ENCODE measurements at regions not wholly inside any gene's neighbourhood (a gene's known extent, or its start where the extent isn't known, plus 50 kb on each side); places are given as distances from the start of the nearest gene placed in this dataset.

- FAIRE-seq: no peak
Observed at GRCh38 chr1:164937291-164937690, 378.3 kb downstream of the PBX1 start.

DNA sequence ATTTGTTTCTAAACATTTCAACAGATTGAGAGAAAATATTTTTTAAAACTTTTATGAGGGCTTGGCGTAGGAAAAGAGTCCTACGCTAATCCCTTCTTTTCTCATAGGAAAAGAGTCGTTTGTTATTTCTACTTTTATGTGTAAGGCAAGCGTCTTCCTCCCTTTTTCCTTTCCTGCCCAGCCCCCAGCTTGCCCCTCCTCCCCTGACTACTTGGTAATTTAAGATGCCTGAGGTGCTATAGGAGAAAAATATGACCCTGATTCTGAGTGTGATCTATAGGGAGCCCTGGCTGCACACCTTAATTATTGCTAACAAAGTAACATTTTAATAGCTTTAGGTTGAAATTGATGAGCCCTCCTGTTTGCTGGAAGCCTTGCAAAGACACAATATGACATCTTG lies 373.6 kb downstream of the PBX1 start:
- no peak for FAIRE-seq

DNA sequence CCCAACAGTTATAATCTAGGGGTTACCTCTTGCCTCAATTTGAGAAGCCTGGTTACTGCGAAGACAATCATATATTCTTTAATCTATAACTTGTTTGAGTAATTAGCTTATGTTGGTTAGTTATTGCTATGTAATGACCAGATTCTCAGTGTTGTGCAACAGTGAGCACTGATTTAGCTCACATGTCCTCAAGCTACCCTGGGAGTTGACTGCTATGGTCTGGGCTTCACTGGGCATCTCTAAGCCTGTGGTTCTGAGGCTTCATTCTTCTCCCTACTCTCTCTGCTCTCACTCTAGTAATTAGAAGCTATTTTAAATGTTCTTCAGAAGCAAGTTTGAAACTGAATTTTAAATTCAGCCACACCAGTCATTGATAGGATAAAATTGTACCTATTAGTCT lies 371.8 kb downstream of the PBX1 start:
- no peak for FAIRE-seq

GRCh38 chr1:164930241-164930640 lies 371.3 kb downstream of the PBX1 start:
- FAIRE-seq: no peak

GRCh38 chr1:164928232-164928812 lies 369.3 kb downstream of the PBX1 start:
- no peak for FAIRE-seq

DNA sequence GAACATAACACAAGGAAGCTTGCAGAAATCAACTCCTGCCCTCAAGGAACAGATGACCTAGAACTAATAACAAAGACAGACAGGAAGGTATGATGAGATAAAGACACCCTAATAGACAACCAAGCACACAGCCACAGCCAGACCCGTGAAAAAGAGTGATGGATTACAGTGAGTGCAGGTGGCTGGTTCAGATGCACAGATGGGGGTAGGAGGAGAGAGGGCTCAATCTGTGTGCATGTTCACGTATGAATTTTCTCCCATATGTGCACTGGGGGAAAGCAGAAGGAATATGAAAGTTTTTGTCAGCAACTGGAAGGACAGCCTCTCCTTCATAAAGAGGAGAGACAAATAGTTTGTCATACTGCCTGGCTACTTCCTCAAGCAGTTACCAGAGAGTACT lies 367.1 kb downstream of the PBX1 start:
- no peak for FAIRE-seq

DNA sequence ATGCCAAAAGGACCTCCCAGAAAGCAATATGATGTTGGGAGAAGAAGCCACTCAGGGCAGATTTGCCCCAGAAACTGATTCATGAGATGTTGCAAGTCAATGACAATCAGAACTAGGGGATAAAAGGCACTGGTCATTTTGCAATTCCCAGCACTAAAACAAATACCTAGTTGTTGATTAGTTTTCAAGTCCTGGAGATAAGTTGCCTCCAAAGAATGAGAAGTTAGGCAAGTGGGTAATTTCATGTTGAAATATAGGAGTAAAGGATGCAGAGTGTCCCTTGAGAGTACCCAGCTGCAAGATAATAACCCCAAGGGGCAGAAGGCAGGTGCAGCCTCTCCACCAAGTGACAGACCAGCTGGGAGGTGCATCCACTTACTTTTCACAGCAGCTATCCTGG lies 363.6 kb downstream of the PBX1 start:
- FAIRE-seq: no peak

GRCh38 chr1:164921493-164921892 lies 362.5 kb downstream of the PBX1 start:
- FAIRE-seq: no peak

DNA sequence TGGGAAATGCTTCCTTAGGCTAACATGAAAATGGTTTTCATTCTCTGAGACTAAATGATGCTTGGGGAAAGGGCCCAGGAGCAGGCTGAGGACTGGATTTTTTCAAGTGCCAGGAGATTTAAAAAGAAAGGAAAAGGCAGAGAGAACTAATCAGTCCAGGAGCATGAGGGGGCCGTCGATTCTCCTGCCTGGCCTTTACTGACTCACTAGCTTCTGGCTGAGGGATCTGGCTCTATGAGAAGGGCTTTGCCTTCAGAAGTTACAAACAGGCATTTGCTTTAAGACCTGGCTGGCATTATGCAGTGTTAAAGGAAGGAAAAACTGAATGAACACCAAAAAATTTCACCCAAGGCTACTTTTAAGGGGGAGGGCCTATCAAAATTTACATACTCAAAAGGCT lies 359.2 kb downstream of the PBX1 start:
- FAIRE-seq: no peak

GRCh38 chr1:164914208-164914607 lies 355.2 kb downstream of the PBX1 start:
- no peak for FAIRE-seq

- no peak for FAIRE-seq
Observed at GRCh38 chr1:164912290-164912689, 353.3 kb downstream of the PBX1 start.

GRCh38 chr1:164910671-164911070 lies 351.7 kb downstream of the PBX1 start:
- FAIRE-seq: no peak

DNA sequence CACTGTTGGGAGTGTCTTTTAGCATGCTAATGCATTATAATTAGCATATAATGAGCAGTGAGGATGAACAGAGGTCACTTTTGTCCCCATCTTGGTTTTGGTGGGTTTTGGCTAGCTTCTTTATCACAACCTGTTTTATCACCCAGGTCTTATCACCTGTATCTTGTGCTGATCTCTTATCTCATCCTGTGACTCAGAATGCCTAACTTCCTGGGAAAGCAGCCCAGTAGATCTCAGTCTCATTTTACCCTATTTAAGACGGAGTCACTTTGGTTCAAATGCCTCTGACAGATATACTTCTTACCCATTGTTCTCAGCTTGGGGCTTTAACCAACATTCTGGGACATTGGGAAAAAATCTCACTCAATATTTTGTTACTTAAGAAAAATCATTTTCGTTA lies 348.7 kb downstream of the PBX1 start:
- no peak for FAIRE-seq

DNA sequence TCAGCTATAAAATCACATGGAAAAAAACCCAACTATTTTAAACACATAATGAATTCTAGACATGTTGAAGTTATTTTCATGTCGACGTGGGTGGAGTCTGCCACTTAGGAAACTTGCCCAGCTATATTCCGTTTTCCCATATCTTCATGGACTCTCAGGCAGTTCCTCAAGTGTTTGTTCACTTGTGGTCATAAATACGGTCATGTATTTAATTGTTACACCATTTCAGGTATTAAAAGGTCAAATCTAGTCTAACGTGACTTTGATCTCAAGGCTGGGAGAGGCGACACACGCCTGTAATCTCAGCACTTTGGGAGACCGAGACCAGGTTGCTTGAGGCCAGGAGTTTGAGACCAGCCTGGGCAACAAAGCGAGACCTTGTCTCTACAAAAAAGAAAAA lies 346.9 kb downstream of the PBX1 start:
- FAIRE-seq: no peak

DNA sequence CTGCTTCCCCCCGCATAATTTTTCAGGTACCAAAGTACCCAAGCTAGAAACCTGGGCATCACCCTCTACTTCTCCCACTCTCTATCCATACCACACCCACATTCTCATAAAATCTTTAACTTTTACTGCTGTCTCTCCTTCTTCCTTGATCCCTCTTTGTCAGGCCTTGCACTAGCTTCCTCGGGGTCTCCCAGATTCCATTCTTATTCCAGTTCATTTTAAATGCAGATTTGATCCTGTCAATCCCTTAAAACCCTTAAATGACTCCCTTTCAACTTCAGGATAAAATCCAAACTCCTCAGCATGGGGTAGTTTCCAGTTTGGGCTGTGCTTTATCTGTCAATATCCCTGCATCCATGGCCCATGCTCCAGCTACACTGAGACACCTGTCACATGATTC lies 343.5 kb downstream of the PBX1 start:
- FAIRE-seq: no peak

Data from colon (tissue), 2 donors.